HCT116 (cell line): ENCODE measurements at regions not wholly inside any gene's neighbourhood (a gene's known extent, or its start where the extent isn't known, plus 50 kb on each side); places are given as distances from the start of the nearest gene placed in this dataset.

Source experiments
- ATAC-seq: fragments of 200-7000 bp; cut with Tn5 transposase; 2 replicates; pipeline ENCODE4 v1.9.1; 2020; ENCODE audit warnings: mild to moderate bottlenecking, moderate library complexity
- BruUV-seq: library from RNA; stranded (reverse); fragments of 400-500 nt; replicated peaks from 2 replicates; lab custom pipeline; 2021; lab: Mats Ljungman, UMichigan
- CTCF ChIA-PET: fragments of 300-600 bp; sonication (Branson Sonifier 250); formaldehyde crosslinking; loops from one replicate; lab custom pipeline; 2021; ENCODE audit warnings: antibody characterized with exemption; lab: Charles Lee
- POLR2A ChIA-PET: fragments of 300-600, 350-600 bp; sonication (Branson Sonifier 250); formaldehyde crosslinking; loops from one replicate; lab custom pipeline; 2021; ENCODE audit warnings: antibody characterized with exemption; lab: Charles Lee
- RAD21 ChIA-PET, 2 experiments: fragments of 300-600 bp; sonication (Branson Sonifier 250); formaldehyde crosslinking; loops; one replicate each; lab custom pipeline; 2023; ENCODE audit warnings: low total read pairs in 2 of 2; ENCODE audit not compliant: uncharacterized antibody in 2 of 2, unreplicated experiment in 2 of 2, low non-redundant PET in 1 of 2; lab: Charles Lee
- DNase-seq: peaks from one replicate; pipeline ENCODE4 v3.0.0-alpha.2; 2010; ENCODE audit warnings: low read depth, low spot score
- H2AFZ ChIP-seq: fragments of 200-600 bp; shearing (Covaris generic), sonication (generic); 2 replicates; pipeline ENCODE4 v1.6.1; 2017; ENCODE audit warnings: low read depth, mixed run types, mixed read lengths, antibody characterized with exemption, low read length; ENCODE audit not compliant: poor library complexity, severe bottlenecking
- H3K27ac ChIP-seq: 2 replicates; pipeline ENCODE4 v1.5.1; 2012; ENCODE audit warnings: low read depth, low read length
- H3K27me3 ChIP-seq: fragments of 200-600 bp; sonication (generic); 2 replicates; pipeline ENCODE4 v1.6.1; 2016; ENCODE audit warnings: mixed run types, low read length, mixed read lengths; ENCODE audit not compliant: insufficient read depth
- H3K36me3 ChIP-seq, 2 experiments: fragments of 200-500 bp in 1 of 2; fragments of 200-600 bp in 1 of 2; sonication (Bioruptor generic) in 1 of 2; sonication (generic) in 1 of 2; 2 replicates each; pipeline versions ENCODE4 v1.5.1 to v1.6.1; 2014 to 2016; ENCODE audit warnings: low read length in 2 of 2, inconsistent platforms in 1 of 2, mixed read lengths in 1 of 2, mixed run types in 1 of 2; ENCODE audit not compliant: insufficient read depth in 2 of 2, control insufficient read depth in 1 of 2
- H3K4me1 ChIP-seq, 2 experiments: fragments of 200-600 bp in 1 of 2; sonication (generic) in 1 of 2; 2 replicates each; pipeline versions ENCODE4 v1.5.1 to v1.6.1; 2012 to 2017; ENCODE audit warnings: low read length in 2 of 2, inconsistent platforms in 1 of 2, mild to moderate bottlenecking in 1 of 2, mixed read lengths in 1 of 2, mixed run types in 1 of 2, moderate library complexity in 1 of 2; ENCODE audit not compliant: insufficient read depth in 2 of 2, control insufficient read depth in 1 of 2
- H3K4me2 ChIP-seq: fragments of 200-600 bp; sonication (generic); 2 replicates; pipeline ENCODE4 v1.6.1; 2017; ENCODE audit warnings: mixed run types, low read length, mixed read lengths
- H3K4me3 ChIP-seq, 2 experiments: fragments of 200-600 bp in 1 of 2; sonication (generic) in 1 of 2; replicated peaks in 1 of 2; 2 replicates each; pipeline ENCODE4 v1.5.1; 2011 to 2016; ENCODE audit warnings: low read length in 2 of 2, control low read depth in 1 of 2, low read depth in 1 of 2, mild to moderate bottlenecking in 1 of 2, mixed read lengths in 1 of 2, mixed run types in 1 of 2
- H3K79me2 ChIP-seq: fragments of 200-600 bp; sonication (generic); 2 replicates; pipeline ENCODE4 v1.6.1; 2017; ENCODE audit warnings: mild to moderate bottlenecking, mixed run types, low read length, moderate library complexity, mixed read lengths; ENCODE audit not compliant: insufficient read depth
- H3K9ac ChIP-seq: fragments of 200-600 bp; sonication (generic); 2 replicates; pipeline ENCODE4 v1.6.1; 2016; ENCODE audit warnings: low read length, mixed read lengths
- H3K9me2 ChIP-seq: fragments of 200-600 bp; sonication (generic), shearing (Covaris generic); 2 replicates; pipeline ENCODE4 v1.6.1; 2017; ENCODE audit warnings: mixed run types, mild to moderate bottlenecking, moderate library complexity; ENCODE audit not compliant: insufficient read depth
- H3K9me3 ChIP-seq, 2 experiments: fragments of 200-500 bp in 1 of 2; fragments of 200-600 bp in 1 of 2; sonication (Bioruptor generic) in 1 of 2; sonication (generic) in 1 of 2; 2 replicates each; pipeline ENCODE4 v1.6.1; 2014 to 2017; ENCODE audit warnings: low read length in 2 of 2, mixed read lengths in 2 of 2, inconsistent platforms in 1 of 2, low read depth in 1 of 2, mild to moderate bottlenecking in 1 of 2, mixed run types in 1 of 2, moderate library complexity in 1 of 2; ENCODE audit not compliant: control insufficient read depth in 1 of 2, insufficient read depth in 1 of 2
- H4K20me1 ChIP-seq: fragments of 200-600 bp; sonication (generic), shearing (Covaris generic); 2 replicates; pipeline ENCODE4 v1.6.1; 2017; ENCODE audit warnings: mixed run types, mild to moderate bottlenecking, moderate library complexity; ENCODE audit not compliant: insufficient read depth
- CBX3 ChIP-seq: IDR thresholded peaks from 2 replicates; pipeline ENCODE4 v1.6.1; 2012; ENCODE audit warnings: low read depth
- CEBPB ChIP-seq: IDR thresholded peaks from 2 replicates; pipeline ENCODE4 v1.6.1; 2012; ENCODE audit warnings: low read depth
- ELF1 ChIP-seq: IDR thresholded peaks from 2 replicates; pipeline ENCODE4 v1.6.1; 2012; ENCODE audit warnings: low read depth, borderline replicate concordance
- EZH2 ChIP-seq: fragments of 200-600 bp; sonication (generic); IDR thresholded peaks from 2 replicates; pipeline ENCODE4 v1.6.1; 2017; ENCODE audit warnings: antibody characterized with exemption, mixed run types
- EZH2phosphoT487 ChIP-seq: fragments of 200-600 bp; IDR thresholded peaks from 2 replicates; pipeline ENCODE4 v1.6.1; 2018; ENCODE audit warnings: antibody characterized with exemption, borderline replicate concordance
- FOSL1 ChIP-seq: IDR thresholded peaks from 2 replicates; pipeline ENCODE4 v1.6.1; 2012; ENCODE audit warnings: low read depth
- JUND ChIP-seq: IDR thresholded peaks from 2 replicates; pipeline ENCODE4 v1.6.1; 2012
- POLR2A ChIP-seq: IDR thresholded peaks from 2 replicates; pipeline ENCODE4 v1.7.0; 2011; ENCODE audit warnings: borderline replicate concordance; ENCODE audit not compliant: insufficient read depth, insufficient read length; ENCODE audit errors: extremely low read depth
- POLR2AphosphoS5 ChIP-seq: IDR thresholded peaks from 2 replicates; pipeline ENCODE4 v1.6.1; 2011; ENCODE audit warnings: mild to moderate bottlenecking, low read depth, low read length, moderate library complexity
- SP1 ChIP-seq: IDR thresholded peaks from 2 replicates; pipeline ENCODE4 v1.6.1; 2012; ENCODE audit warnings: low read depth
- SRF ChIP-seq: IDR thresholded peaks from 2 replicates; pipeline ENCODE4 v1.6.1; 2012; ENCODE audit warnings: low read depth
- TCF7L2 ChIP-seq: IDR thresholded peaks from 2 replicates; pipeline ENCODE4 v1.7.0; 2011; ENCODE audit warnings: borderline replicate concordance, inconsistent platforms; ENCODE audit not compliant: insufficient read depth, insufficient read length; ENCODE audit errors: extremely low read depth
- YY1 ChIP-seq: IDR thresholded peaks from 2 replicates; pipeline ENCODE4 v1.6.1; 2011; ENCODE audit warnings: low read length, low read depth, moderate library complexity, mild to moderate bottlenecking; ENCODE audit not compliant: insufficient replicate concordance; ENCODE audit errors: extremely low read depth
- ZNF274 ChIP-seq: fragments of 200-500 bp; sonication (Bioruptor generic); IDR thresholded peaks from 2 replicates; pipeline ENCODE4 v1.6.1; 2014; ENCODE audit warnings: mild to moderate bottlenecking, low read depth, low read length, inconsistent platforms
- intact Hi-C: fragments of 100-400 bp; cut with micrococcal nuclease; formaldehyde crosslinking; loops from 2 replicates; pipeline ENCODE4 v1.10.0; 2022
- TF ChIP-seq, protein P1 (sequence below): IDR thresholded peaks from 2 replicates; pipeline ENCODE4 v1.6.1; 2011; ENCODE audit warnings: mild to moderate bottlenecking, low read length, moderate library complexity; ENCODE audit not compliant: insufficient replicate concordance; ENCODE audit errors: extremely low read depth
- TF ChIP-seq, protein P2 (sequence below): IDR thresholded peaks from 2 replicates; pipeline ENCODE4 v1.6.1; 2012

DNA sequence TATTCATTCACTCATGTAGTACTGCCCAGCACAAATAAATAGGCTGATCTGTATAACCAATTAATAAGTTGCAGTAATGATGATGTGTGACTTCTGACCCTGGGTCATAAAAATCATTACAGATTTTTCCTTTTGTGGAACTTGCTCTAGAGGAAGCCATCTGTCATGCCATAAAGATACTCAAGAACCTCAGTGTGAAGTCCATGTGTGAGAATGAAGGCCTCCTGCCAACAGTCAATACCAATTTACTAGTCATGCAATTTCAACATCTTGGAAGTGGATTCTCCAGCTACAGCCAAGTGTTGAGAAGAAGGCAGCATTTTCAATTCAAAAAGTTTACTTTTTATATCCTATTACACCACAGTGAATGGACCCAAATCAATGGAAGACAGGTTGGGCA lies 435.6 kb upstream of the LRRC4C start:
- no peak for ATAC-seq
- CTCF ChIA-PET, result no interaction called here

More for the DNA sequence above, 435.6 kb upstream of the LRRC4C start:
- Histone ChIP-seq H3K27me3 (no peaks in the 10 kb centered on the region), H3K4me2 (no peak overlapping the region), H3K9me3 (peaks cover 16 to 34% of the 10 kb centered on the region in 2 experiments; a peak in 2 of 4 replicates), H4K20me1 (no peaks in the 10 kb centered on the region), H3K4me1 (no peaks in the 10 kb centered on the region), H3K9ac (no peak overlapping the region), H3K9me2 (no peaks in the 10 kb centered on the region), H3K36me3 (no peaks in the 10 kb centered on the region)
- intact Hi-C loops, result no loop called here
- DNase-seq, result no peak
- TF ChIP-seq SP1, result no peak
- TF ChIP-seq YY1, result no peak
- no peak for TF ChIP-seq EZH2
- TF ChIP-seq EZH2phosphoT487, result no peak
- TF ChIP-seq, protein P1, sequence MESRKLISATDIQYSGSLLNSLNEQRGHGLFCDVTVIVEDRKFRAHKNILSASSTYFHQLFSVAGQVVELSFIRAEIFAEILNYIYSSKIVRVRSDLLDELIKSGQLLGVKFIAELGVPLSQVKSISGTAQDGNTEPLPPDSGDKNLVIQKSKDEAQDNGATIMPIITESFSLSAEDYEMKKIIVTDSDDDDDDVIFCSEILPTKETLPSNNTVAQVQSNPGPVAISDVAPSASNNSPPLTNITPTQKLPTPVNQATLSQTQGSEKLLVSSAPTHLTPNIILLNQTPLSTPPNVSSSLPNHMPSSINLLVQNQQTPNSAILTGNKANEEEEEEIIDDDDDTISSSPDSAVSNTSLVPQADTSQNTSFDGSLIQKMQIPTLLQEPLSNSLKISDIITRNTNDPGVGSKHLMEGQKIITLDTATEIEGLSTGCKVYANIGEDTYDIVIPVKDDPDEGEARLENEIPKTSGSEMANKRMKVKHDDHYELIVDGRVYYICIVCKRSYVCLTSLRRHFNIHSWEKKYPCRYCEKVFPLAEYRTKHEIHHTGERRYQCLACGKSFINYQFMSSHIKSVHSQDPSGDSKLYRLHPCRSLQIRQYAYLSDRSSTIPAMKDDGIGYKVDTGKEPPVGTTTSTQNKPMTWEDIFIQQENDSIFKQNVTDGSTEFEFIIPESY, result no peak
- no peak for TF ChIP-seq JUND
- TF ChIP-seq POLR2A, result no peak
- no peak for TF ChIP-seq SRF
- TF ChIP-seq POLR2AphosphoS5, result no peak
- TF ChIP-seq CBX3, result no peak
- TF ChIP-seq, protein P2, sequence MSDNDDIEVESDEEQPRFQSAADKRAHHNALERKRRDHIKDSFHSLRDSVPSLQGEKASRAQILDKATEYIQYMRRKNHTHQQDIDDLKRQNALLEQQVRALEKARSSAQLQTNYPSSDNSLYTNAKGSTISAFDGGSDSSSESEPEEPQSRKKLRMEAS, result no peak
- no peak for TF ChIP-seq TCF7L2
- no peak for TF ChIP-seq ELF1
- no peak for TF ChIP-seq FOSL1
- no peak for TF ChIP-seq ZNF274
- TF ChIP-seq CEBPB, result no peak
- TF ChIP-seq, all 23 proteins: peak for 0
- no TSS peak for BruUV-seq
- Histone ChIP-seq H3K27ac (no peak overlapping the region), H2AFZ (no peak overlapping the region), H3K4me3 (no peak overlapping the region), H3K79me2 (no peaks in the 10 kb centered on the region)
- ChIA-PET POLR2A (no interaction called here), RAD21 (no interaction called here)
